Tibial nerve (tissue), 3 donors: ENCODE measurements at regions not wholly inside any gene's neighbourhood (a gene's known extent, or its start where the extent isn't known, plus 50 kb on each side); places are given as distances from the start of the nearest gene placed in this dataset.

Experiments
- CTCF ChIP-seq, 5 experiments: fragments of 200-600 bp in 3 of 5; fragments of 450-650 bp in 2 of 5; sonication (generic) in 3 of 5; IDR thresholded peaks; one replicate each; pipeline ENCODE4 v1.5.1; 2016 to 2019; ENCODE audit warnings: antibody characterized with exemption in 5 of 5, mild to moderate bottlenecking in 3 of 5, moderate library complexity in 2 of 5
- POLR2A ChIP-seq, 2 donors: fragments of 450-650 bp; IDR thresholded peaks; one replicate each; pipeline ENCODE4 v1.6.1; 2017; ENCODE audit warnings: antibody characterized with exemption in 2 of 2, mild to moderate bottlenecking in 2 of 2, moderate library complexity in 2 of 2

GRCh38 chr5:104421431-104421830, 858.8 kb upstream of the NUDT12 start:
- TF ChIP-seq CTCF (IDR thresholded peaks at IDR 0.05) (no peak), POLR2A (IDR thresholded peaks at IDR 0.05) (no peak)
